ENCODE measurements at regions not wholly inside any gene's neighbourhood (a gene's known extent, or its start where the extent isn't known, plus 50 kb on each side); places are given as distances from the start of the nearest gene placed in this dataset.
"Not testable (repeated sequence)": the region's sequence is repeated elsewhere in the genome, so short reads cannot be mapped to it uniquely, and the experiment has no call there.

- H3K36me3 ChIP-seq (replicated peaks; ENCODE audit: control insufficient read depth, insufficient read depth, low read length) = no peaks in the 10 kb centered on the region
- H3K4me3 ChIP-seq (ENCODE audit: insufficient read depth, low read depth, low read length) = no peak overlapping the region
- no peak for DNase-seq
- no peaks in the 10 kb centered on the region for H3K27me3 ChIP-seq (ENCODE audit: control insufficient read depth, insufficient read depth, low read length)
Measured at GRCh38 chr5:23451156-23451555, 56.3 kb upstream of the PRDM9 start.

DNA sequence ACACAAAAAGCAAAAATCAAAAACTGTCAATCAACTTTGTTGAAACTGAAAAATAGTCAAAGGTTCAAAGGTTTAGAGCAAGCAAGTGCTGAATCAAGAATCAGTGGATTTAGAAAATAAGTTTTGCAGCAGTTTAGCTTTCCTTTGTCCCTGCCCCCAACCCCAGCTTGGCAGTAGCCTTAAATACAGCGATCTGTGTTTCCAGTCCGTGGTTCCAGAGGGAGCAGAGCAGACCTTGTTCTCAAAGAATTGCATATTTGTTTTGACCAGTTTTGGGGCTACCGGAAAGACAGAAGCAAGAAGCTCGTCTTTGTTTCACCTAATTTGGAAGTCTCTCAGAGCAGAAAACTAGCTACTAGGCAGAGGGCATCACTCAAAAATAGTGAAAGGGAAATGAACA lies 57.2 kb upstream of the PRDM9 start:
- no peaks in the 10 kb centered on the region for H3K36me3 ChIP-seq (replicated peaks; ENCODE audit: control insufficient read depth, insufficient read depth, low read length)
- DNase-seq = no peak
- H3K4me3 ChIP-seq (ENCODE audit: insufficient read depth, low read depth, low read length) = no peak overlapping the region
- no peaks in the 10 kb centered on the region for H3K27me3 ChIP-seq (ENCODE audit: control insufficient read depth, insufficient read depth, low read length)

DNA sequence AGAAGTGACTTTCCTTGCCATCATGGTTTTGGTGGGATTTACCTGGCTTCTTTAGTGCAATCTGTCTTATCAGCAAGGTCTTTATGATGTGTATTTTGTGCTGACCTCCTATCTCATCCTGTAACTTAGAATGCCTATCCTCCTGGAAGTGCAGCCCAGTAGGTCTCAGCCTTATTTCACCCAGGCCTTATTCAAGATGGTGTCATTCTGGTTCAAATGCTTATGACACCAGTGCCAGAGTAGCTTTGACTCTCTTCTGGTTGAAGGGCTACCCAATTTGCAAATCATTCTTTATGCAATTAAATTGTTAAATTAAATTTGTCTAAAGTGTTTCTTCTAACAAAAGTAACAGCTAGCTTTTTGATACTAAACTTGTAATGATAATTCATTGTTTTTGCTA lies 58.8 kb upstream of the PRDM9 start:
- Histone ChIP-seq H3K27me3 (ENCODE audit: control insufficient read depth, insufficient read depth, low read length) (no peaks in the 10 kb centered on the region), H3K4me3 (ENCODE audit: insufficient read depth, low read depth, low read length) (no peak overlapping the region), H3K36me3 (replicated peaks; ENCODE audit: control insufficient read depth, insufficient read depth, low read length) (no peaks in the 10 kb centered on the region)
- DNase-seq = no peak

- no peaks in the 10 kb centered on the region for H3K36me3 ChIP-seq (replicated peaks; ENCODE audit: control insufficient read depth, insufficient read depth, low read length)
- H3K27me3 ChIP-seq (ENCODE audit: control insufficient read depth, insufficient read depth, low read length) = no peaks in the 10 kb centered on the region
- DNase-seq = no peak
- no peak overlapping the region for H3K4me3 ChIP-seq (ENCODE audit: insufficient read depth, low read depth, low read length)
Measured at GRCh38 chr5:23446424-23446823, 61.0 kb upstream of the PRDM9 start.

GRCh38 chr5:23445573-23445972 lies 61.8 kb upstream of the PRDM9 start:
- Histone ChIP-seq H3K27me3 (ENCODE audit: control insufficient read depth, insufficient read depth, low read length) (no peaks in the 10 kb centered on the region), H3K36me3 (replicated peaks; ENCODE audit: control insufficient read depth, insufficient read depth, low read length) (no peaks in the 10 kb centered on the region), H3K4me3 (ENCODE audit: insufficient read depth, low read depth, low read length) (no peak overlapping the region)
- no peak for DNase-seq

DNA sequence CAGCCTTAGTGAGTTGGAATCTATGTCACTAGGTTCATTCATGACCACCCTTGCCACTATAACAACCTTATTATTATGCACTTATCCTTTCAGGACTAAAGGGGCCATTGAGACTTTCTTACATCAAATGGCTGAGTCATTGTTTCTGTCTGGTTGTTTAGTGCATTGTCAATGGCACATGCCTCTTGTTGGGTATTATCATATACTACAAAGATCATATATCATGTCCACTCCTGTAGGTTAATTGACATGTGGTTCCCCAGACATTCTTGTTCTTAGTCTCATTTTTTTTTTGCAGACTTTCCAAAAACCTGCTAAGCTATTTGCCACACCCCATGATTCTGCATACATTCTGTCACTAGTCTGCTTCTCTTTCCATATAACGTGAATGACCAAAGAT lies 66.7 kb upstream of the PRDM9 start:
- no peak for DNase-seq
- Histone ChIP-seq H3K4me3 (ENCODE audit: insufficient read depth, low read depth, low read length) (no peak overlapping the region), H3K27me3 (ENCODE audit: control insufficient read depth, insufficient read depth, low read length) (no peaks in the 10 kb centered on the region), H3K36me3 (replicated peaks; ENCODE audit: control insufficient read depth, insufficient read depth, low read length) (no peaks in the 10 kb centered on the region)

GRCh38 chr5:23437011-23437410 lies 70.4 kb upstream of the PRDM9 start:
- Histone ChIP-seq H3K36me3 (replicated peaks; ENCODE audit: control insufficient read depth, insufficient read depth, low read length) (no peaks in the 10 kb centered on the region), H3K27me3 (ENCODE audit: control insufficient read depth, insufficient read depth, low read length) (no peaks in the 10 kb centered on the region), H3K4me3 (ENCODE audit: insufficient read depth, low read depth, low read length) (no peak overlapping the region)
- DNase-seq = no peak

DNA sequence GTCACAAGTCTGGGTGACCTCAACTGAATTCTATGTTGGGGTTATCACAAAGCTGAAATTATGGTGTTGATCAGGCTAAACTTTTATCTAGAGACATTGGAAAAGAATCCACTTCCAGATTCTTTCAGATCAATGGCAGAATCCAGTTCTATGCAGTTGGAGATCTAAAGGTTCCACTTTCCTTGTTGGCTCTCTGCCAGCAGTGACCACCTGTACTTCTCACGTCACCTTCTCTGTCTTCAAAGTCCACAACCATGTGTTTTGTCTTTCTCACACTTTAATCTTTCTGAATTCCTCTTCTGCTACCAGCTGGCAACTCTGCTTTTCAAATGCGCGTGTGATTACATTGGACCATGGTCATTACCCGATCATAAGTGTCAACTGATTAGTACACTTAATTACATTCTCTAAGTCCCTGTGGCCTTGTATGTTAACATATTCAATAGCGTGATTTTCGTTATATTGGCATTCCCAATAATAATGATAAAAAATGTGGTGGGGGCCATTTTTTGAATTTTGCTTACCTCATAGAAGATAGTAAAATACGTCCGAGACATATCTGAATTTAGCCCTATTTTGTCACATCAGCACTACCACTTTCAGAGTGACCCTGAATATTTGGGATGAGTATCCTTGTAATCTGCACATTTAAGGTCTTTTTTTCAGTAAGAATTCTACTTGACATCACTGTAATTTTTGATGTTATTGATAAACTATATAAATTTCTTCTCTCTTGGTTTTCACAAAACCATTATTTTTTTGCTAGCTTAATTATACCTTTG lies 73.7 kb upstream of the PRDM9 start:
- no peak for DNase-seq
- no peaks in the 10 kb centered on the region for H3K27me3 ChIP-seq (ENCODE audit: control insufficient read depth, insufficient read depth, low read length)
- no peak overlapping the region for H3K4me3 ChIP-seq (ENCODE audit: insufficient read depth, low read depth, low read length)
- no peaks in the 10 kb centered on the region for H3K36me3 ChIP-seq (replicated peaks; ENCODE audit: control insufficient read depth, insufficient read depth, low read length)

GRCh38 chr5:23428705-23429104 lies 78.7 kb upstream of the PRDM9 start:
- DNase-seq = no peak
- H3K27me3 ChIP-seq (ENCODE audit: control insufficient read depth, insufficient read depth, low read length) = no peaks in the 10 kb centered on the region
- H3K36me3 ChIP-seq (replicated peaks; ENCODE audit: control insufficient read depth, insufficient read depth, low read length) = no peaks in the 10 kb centered on the region
- no peak overlapping the region for H3K4me3 ChIP-seq (ENCODE audit: insufficient read depth, low read depth, low read length)

DNA sequence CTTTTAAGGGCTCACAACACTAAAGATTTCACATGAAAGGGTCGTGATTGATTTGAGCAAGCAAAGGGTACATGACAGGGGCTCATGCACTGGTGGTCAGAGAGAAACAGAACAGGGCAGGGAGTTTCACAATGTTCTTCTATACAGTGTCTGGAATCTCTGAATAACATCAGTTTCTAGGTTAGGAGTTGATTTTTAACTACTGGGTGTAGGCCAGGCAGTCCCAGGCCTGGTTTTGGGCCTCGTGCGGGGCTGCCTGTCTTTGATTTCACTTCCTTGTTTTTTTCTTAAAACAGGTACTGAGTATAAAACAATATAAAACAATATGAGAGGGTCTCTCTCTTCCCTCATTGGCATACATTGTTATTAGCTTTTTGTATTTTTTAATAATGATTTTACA lies 87.2 kb upstream of the PRDM9 start:
- not testable (repeated sequence) for H3K4me3 ChIP-seq (ENCODE audit: insufficient read depth, low read depth, low read length); H3K36me3 ChIP-seq (replicated peaks; ENCODE audit: control insufficient read depth, insufficient read depth, low read length); H3K27me3 ChIP-seq (ENCODE audit: control insufficient read depth, insufficient read depth, low read length); DNase-seq

- H3K27me3 ChIP-seq (ENCODE audit: control insufficient read depth, insufficient read depth, low read length) = no peaks in the 10 kb centered on the region
- DNase-seq = peak; percentile 8
Measured at GRCh38 chr5:23419115-23419514, 88.3 kb upstream of the PRDM9 start.

DNA sequence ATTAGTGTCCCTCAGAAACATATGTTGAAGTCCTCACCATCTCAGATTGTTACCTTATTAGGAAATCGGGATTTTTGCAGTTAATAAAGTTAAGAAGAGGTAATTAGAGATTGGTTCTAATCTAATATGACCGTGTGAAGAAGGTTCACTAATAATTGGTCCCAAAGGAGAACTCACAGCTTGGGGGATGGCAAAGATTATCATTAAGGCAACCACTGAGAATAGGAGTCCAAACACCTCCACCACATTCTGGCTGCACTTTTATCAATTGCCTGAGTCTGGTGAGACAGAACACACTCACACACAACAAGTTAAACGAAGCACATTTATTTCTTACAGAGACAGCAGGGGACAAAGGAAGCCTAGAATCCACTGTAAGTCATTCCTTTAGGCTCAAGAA lies 94.9 kb upstream of the PRDM9 start:
- no peak overlapping the region for H3K4me3 ChIP-seq (ENCODE audit: insufficient read depth, low read depth, low read length)
- H3K36me3 ChIP-seq (replicated peaks; ENCODE audit: control insufficient read depth, insufficient read depth, low read length) = no peaks in the 10 kb centered on the region
- DNase-seq = no peak
- no peaks in the 10 kb centered on the region for H3K27me3 ChIP-seq (ENCODE audit: control insufficient read depth, insufficient read depth, low read length)

More at GRCh38 chr5:23419115-23419514, 88.3 kb upstream of the PRDM9 start:
- Histone ChIP-seq H3K36me3 (replicated peaks; ENCODE audit: control insufficient read depth, insufficient read depth, low read length) (no peaks in the 10 kb centered on the region), H3K4me3 (ENCODE audit: insufficient read depth, low read depth, low read length) (no peak overlapping the region)

DNA sequence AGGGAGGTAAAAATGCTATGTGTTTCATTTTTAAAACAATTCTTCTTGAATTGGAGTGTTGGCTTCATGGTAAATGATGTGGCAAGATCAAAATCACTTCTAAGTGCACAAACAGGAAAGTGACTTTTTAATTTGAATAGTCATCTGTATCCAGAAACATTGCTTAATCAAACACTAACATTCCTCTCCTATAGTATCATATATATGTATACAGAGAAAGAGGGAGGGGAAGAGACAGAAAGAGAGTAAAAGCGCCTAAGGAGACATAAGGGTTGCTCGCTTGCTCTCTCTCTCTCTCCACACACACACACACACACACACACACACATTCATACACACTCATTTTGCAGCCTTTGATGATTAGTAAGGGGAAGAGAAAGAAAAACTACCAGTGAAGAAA lies 95.4 kb upstream of the PRDM9 start:
- no peak for DNase-seq
- Histone ChIP-seq H3K36me3 (replicated peaks; ENCODE audit: control insufficient read depth, insufficient read depth, low read length) (no peaks in the 10 kb centered on the region), H3K4me3 (ENCODE audit: insufficient read depth, low read depth, low read length) (no peak overlapping the region), H3K27me3 (ENCODE audit: control insufficient read depth, insufficient read depth, low read length) (no peaks in the 10 kb centered on the region)

DNA sequence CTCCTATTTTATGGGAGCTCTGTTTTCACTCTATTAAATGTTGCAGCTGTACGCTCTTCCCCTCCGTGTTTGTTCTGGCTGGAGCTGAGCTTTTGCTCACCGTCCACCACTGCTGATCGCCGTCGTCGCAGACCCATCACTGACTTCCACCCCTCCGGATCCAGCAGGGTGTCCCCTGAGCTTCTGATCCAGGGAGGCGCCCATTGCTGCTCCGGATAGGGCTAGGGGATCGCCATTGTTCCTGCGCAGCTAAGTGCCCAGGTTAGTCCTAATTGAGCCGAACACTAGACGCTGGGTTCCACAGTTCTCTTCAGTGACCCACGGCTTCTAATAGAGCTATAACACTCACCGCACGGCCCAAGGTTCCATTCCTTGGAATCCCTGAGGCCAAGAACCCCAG lies 96.2 kb upstream of the PRDM9 start:
- no peaks in the 10 kb centered on the region for H3K36me3 ChIP-seq (replicated peaks; ENCODE audit: control insufficient read depth, insufficient read depth, low read length)
- no peak overlapping the region for H3K4me3 ChIP-seq (ENCODE audit: insufficient read depth, low read depth, low read length)
- no peaks in the 10 kb centered on the region for H3K27me3 ChIP-seq (ENCODE audit: control insufficient read depth, insufficient read depth, low read length)
- no peak for DNase-seq

- H3K36me3 ChIP-seq (replicated peaks; ENCODE audit: control insufficient read depth, insufficient read depth, low read length); DNase-seq; H3K4me3 ChIP-seq (ENCODE audit: insufficient read depth, low read depth, low read length); H3K27me3 ChIP-seq (ENCODE audit: control insufficient read depth, insufficient read depth, low read length): not testable (repeated sequence)
Measured at GRCh38 chr5:23410775-23411174, 96.6 kb upstream of the PRDM9 start.

Data from H7 (cell line).